ENCODE measurements at regions not wholly inside any gene's neighbourhood (a gene's known extent, or its start where the extent isn't known, plus 50 kb on each side); places are given as distances from the start of the nearest gene placed in this dataset.

GRCh38 chrX:39992300-39992699 is 105.5 kb downstream of the BCOR start:
- in situ Hi-C loops (cut with HindIII; ENCODE audit: low sequenced_read_pairs): no loop called here
- no peak for TF ChIP-seq CTCF (IDR thresholded peaks at IDR 0.05; ENCODE audit: low read depth, low read length, missing control alignments)
- no peak for DNase-seq (ENCODE audit: low read depth)
- H3K4me3 ChIP-seq (ENCODE audit: low read depth, low read length): no peak overlapping the region

GRCh38 chrX:39995457-39995856 is 102.3 kb downstream of the BCOR start:
- TF ChIP-seq CTCF (IDR thresholded peaks at IDR 0.05; ENCODE audit: low read depth, low read length, missing control alignments): no peak
- H3K4me3 ChIP-seq (ENCODE audit: low read depth, low read length): no peak overlapping the region
- DNase-seq (ENCODE audit: low read depth): no peak
- in situ Hi-C loops (cut with HindIII; ENCODE audit: low sequenced_read_pairs): no loop called here

- no peak for DNase-seq (ENCODE audit: low read depth)
- H3K4me3 ChIP-seq (ENCODE audit: low read depth, low read length): no peak overlapping the region
- no peak for TF ChIP-seq CTCF (IDR thresholded peaks at IDR 0.05; ENCODE audit: low read depth, low read length, missing control alignments)
- in situ Hi-C loops (cut with HindIII; ENCODE audit: low sequenced_read_pairs): no loop called here
Measured at GRCh38 chrX:39996536-39996935, 101.2 kb downstream of the BCOR start.

GRCh38 chrX:39998636-39999406 is 98.9 kb downstream of the BCOR start:
- H3K4me3 ChIP-seq (ENCODE audit: low read depth, low read length): no peak overlapping the region
- in situ Hi-C loops (cut with HindIII; ENCODE audit: low sequenced_read_pairs): no loop called here
- no peak for DNase-seq (ENCODE audit: low read depth)
- TF ChIP-seq CTCF (IDR thresholded peaks at IDR 0.05; ENCODE audit: low read depth, low read length, missing control alignments): no peak
